CD4-positive, alpha-beta T cell treated with Interleukin-1 beta for 1 hour (primary cell): ENCODE measurements at regions not wholly inside any gene's neighbourhood (a gene's known extent, or its start where the extent isn't known, plus 50 kb on each side); places are given as distances from the start of the nearest gene placed in this dataset.

Experiments used
- DNase-seq, 2 donors: peaks; one replicate each; pipeline ENCODE4 v3.0.0-alpha.2; 2020 to 2022

GRCh38 chr17:68657166-68657565 is 56.0 kb upstream of the FAM20A start:
- DNase-seq = no peak

- DNase-seq = no peak
These were observed 55.5 kb upstream of the FAM20A start for GRCh38 chr17:68656666-68657065.
